ENCODE measurements at regions not wholly inside any gene's neighbourhood (a gene's known extent, or its start where the extent isn't known, plus 50 kb on each side); places are given as distances from the start of the nearest gene placed in this dataset.

DNA sequence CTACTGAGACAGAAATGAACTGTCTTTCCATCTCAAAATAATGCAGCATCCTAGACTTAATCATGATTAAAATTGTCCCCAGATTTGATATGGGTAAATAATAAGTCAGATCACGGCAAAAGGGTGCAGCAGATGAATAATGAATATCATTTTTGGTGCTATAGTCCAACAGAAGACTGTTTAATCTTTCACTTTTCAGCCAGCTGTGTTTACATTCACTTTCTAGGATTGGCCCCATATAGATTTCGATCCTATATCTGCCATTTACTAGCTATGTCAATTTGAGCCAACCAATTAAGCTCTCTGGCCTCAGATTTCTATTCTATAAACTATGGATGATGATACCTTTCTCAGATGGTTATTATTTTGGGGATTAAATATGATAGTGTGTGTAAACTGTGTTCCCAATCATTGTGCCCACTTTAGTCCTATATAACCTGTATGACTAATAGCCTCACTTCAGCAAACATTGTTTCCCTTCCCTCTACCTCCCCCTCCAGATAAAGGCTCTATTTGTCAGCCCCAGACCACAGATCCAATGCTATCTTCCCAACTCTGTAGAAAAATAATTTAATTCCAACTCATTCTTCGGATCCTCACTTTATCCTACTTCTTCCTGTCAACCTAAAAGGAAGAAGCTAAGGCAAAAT, 53.6 kb upstream of the NT5E start:
- DNase-seq (ENCODE audit: low read depth): no peak

DNA sequence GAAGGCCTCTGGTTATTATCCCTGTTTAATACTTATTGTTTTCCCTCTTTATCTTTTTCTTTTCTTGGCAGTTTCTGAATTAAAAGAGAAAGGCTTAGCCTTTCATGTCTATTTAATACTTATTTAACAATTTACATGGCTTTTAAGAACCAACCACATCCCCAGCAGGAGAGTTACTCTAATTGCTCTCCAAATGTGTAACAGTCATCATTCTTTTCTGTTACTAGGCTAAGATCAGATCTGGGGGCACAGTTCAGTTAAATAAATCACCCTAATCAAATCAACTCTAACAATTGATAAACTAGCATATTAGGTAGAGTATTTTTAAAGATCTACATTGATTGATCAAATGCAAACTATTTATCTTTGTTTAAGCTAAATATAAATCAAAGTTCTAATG, 54.1 kb upstream of the NT5E start:
- no peak for DNase-seq (ENCODE audit: low read depth)

GRCh38 chr6:85394853-85395538, 54.9 kb upstream of the NT5E start:
- DNase-seq (ENCODE audit: low read depth): no peak

GRCh38 chr6:85394199-85394598, 55.7 kb upstream of the NT5E start:
- DNase-seq (ENCODE audit: low read depth): no peak

DNA sequence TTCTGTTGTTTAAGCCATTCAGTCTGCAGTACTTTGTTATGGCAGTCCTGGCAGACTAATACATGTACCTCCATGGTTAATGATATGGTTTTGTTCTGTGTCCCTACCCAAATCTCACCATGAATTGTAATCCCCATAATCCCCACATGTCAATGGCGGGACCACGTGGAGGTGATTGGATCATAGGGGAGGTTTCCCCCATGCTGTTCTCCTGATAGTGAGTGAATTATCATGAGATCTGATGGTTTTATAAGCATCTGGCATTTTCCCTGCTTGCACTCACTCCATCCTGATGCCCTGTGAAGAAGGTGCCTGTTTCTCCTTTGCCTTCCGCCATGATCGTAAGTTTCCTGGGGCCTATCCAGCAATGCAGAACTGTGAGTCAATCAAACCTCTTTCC, 57.5 kb upstream of the NT5E start:
- DNase-seq (ENCODE audit: low read depth): no peak

- DNase-seq (ENCODE audit: low read depth): no peak
Measured at GRCh38 chr6:85390775-85391174, 59.1 kb upstream of the NT5E start.

- no peak for DNase-seq (ENCODE audit: low read depth)
Measured at GRCh38 chr6:85390105-85390728, 59.7 kb upstream of the NT5E start.

DNA sequence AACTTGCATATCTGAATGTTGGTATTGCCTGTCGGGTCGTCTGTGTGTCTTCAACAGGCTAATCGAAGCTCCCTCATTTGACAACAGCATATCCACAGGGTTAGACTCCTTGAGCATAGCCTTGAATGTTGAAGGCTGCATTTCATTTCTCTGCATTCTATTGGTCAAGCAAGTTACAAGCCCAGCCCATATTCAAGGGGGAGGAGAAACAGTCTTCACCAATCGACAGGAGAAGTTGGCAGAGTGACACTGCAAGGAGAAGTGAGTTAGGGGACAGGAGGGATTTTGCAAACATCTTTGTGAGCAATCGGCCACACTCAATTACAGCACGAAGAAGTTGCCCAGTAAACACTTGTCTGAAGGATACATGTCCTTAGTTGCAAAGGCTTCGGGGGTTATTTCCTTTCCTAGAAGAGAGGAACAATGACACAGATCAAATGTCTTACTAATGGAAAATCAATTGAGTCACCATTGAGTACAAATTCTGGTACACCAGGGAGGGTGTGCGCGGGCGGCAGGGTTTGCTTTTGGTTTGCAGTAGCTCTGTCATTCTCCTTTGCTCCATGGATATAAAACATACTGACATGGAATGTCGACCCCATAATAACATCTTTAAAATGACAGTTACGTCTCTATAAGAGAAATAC, 60.6 kb upstream of the NT5E start:
- DNase-seq (ENCODE audit: low read depth): no peak

- DNase-seq (ENCODE audit: low read depth): no peak
Measured at GRCh38 chr6:85388531-85388930, 61.4 kb upstream of the NT5E start.

DNA sequence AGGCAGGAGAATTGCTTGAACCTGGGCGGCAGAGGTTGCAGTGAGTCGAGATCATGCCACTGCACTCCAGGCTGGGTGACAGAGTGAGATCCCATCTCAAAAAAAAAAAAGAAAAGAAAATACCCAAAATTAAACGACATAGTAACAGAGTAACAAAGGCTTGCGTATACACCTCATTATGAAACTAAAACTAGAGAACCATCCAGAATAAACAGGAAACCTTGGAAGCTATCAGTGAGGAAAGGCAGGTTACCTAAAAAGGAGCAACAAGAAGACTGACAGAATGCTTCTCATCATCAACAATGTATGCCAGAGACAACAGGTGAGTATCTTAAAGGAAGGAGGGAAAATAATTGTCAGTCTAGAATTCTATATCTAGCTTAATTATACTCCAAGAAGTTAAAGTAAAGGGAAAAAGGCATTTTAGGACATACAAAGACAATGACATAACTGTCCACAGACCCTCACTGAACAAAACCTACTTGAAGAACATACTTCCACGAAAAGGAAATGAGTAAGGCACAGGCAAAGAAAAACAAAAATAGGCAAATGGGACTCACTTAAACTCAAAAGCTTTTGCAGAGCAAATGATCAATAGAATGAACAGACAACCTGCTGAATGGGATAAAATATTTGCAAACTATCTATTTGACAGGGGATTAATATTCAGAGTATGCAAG, 64.1 kb upstream of the NT5E start:
- no peak for DNase-seq (ENCODE audit: low read depth)

GRCh38 chr6:85383042-85383441, 66.8 kb upstream of the NT5E start:
- DNase-seq (ENCODE audit: low read depth): no peak

DNA sequence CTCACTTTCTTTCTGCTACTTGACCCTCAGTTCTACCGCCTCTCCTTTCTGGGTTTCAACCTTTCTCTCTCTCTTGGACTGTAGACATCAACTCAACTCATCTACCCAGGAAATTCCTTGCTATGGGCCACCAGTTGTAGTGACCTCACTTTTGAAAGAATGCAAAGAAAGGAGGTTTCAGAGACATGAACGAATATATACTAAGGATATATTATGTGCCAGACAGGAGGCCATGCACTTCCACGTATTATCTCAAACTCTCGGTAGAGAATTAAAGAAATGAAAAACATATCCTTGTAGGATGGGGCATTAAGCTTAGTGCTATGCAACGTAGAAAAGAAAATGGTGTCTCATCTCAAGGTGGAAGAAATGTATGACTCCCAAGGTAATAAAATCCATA, 67.3 kb upstream of the NT5E start:
- no peak for DNase-seq (ENCODE audit: low read depth)

- DNase-seq (ENCODE audit: low read depth): no peak
Measured at GRCh38 chr6:85372915-85373270, 77.0 kb upstream of the NT5E start.

DNA sequence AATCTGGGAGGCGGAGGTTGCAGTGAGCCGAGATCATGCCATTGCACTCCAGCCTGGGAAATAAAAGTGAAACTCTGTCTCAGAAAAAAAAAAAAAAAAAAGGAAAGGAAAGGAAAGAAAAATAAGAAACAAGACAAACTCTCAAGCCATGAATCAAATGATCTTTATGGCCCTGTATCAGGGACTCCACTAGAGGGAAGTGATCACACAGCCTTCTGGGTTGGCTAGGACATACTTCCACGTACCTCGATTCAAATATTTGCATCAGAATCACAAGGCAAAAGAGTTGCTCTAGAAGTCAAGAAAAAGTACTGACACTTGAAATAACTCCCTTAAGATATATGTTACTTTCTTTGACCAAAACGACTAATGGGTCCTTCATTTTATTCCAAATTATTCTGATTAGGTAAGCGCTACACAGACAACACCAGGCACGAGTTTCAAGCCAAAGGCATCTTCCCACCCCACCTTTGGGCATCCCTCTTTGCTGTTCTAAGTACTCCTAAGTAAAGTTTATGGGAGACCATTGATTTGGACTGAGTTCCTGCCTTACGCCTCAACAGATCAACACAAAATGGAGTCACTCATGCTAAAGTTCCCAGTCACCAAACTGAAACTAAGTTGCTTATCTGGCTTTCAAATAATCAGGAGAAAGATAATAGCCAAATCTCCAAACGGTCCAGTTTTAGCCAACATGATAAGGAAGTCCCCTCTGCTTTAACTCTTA, 77.5 kb upstream of the NT5E start:
- DNase-seq (ENCODE audit: low read depth): no peak

GRCh38 chr6:85368631-85369030, 81.3 kb upstream of the NT5E start:
- no peak for DNase-seq (ENCODE audit: low read depth)

GRCh38 chr6:85364344-85364743, 85.5 kb upstream of the NT5E start:
- no peak for DNase-seq (ENCODE audit: low read depth)

DNA sequence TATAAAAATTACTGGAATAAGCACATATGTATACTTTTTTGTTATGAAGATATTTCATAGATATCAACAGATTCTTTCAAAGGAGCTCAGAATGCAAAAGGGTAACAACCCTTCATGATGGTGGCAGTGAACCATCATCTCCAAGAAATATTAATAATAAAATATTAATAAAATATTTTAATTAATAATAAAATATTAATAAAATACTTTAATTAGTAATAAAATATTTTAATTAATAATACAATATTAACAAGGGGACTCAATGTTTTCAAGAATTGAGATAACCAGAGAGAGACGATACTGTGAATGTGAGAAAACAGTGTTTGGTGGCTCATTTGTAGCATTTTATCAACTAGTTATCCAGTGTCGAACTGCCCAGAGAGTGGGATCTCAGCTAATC, 86.0 kb upstream of the NT5E start:
- no peak for DNase-seq (ENCODE audit: low read depth)

DNA sequence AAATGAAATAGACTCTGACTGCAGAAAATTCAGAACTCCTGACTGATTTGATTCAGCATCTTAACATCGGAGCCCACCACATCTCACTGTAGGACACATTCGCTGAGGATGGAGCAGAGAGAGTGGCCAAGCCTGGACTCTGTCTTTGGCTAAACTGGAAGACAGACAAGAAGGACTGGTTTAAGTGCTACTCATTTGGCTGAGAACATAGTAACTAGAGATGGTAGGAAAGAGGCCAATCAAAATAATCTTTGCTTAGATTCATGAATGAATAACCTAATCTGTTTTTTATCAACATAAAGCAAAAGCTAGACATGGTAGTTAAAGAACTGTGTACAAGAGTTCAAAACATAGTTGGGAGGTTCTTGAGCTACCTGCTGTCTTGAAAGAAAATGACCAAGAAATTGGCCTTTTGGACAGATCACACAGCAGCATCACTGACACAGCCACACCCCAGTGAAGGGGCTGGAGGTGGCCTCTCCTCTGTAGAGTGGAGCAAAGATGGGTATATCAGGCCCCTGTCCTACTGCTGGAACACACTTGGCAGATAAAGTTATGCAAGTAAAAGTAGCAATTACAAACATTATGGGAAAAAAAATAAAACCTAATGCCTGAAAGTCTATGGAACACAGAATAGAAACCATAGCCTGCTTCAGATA, 87.1 kb upstream of the NT5E start:
- no peak for DNase-seq (ENCODE audit: low read depth)

GRCh38 chr6:85361643-85362014, 88.3 kb upstream of the NT5E start:
- DNase-seq (ENCODE audit: low read depth): no peak

- DNase-seq (ENCODE audit: low read depth): no peak
Measured at GRCh38 chr6:85360794-85361642, 88.9 kb upstream of the NT5E start.

GRCh38 chr6:85357651-85358050, 92.2 kb upstream of the NT5E start:
- no peak for DNase-seq (ENCODE audit: low read depth)

Data from activated gamma-delta T cell treated with anti-CD3 and anti-CD28 coated beads, Interleukin-2, amount 50 U/mL, for 16 hours (primary cell).